ENCODE measurements at regions not wholly inside any gene's neighbourhood (a gene's known extent, or its start where the extent isn't known, plus 50 kb on each side); places are given as distances from the start of the nearest gene placed in this dataset.

GRCh38 chr4:83751336-83751949 is 215.5 kb downstream of the GPAT3 start:
- Histone ChIP-seq H4K20me1 (ENCODE audit: control insufficient read depth, insufficient read depth, insufficient read length) (no peaks in the 10 kb centered on the region), H3K79me2 (ENCODE audit: insufficient read depth, low read length) (no peaks in the 10 kb centered on the region), H4K8ac (replicated peaks; ENCODE audit: insufficient read length, low read depth, low read length) (no peak overlapping the region), H3K23me2 (ENCODE audit: insufficient read length, low read depth, low read length, poor library complexity, severe bottlenecking) (no peaks in the 10 kb centered on the region), H3K9ac (ENCODE audit: extremely low read depth, insufficient read length, low read length) (no peak overlapping the region), H3K14ac (ENCODE audit: insufficient read depth, low read length) (no peak overlapping the region), H2BK120ac (ENCODE audit: low read depth, low read length, poor library complexity, severe bottlenecking) (no peak overlapping the region), H3T11ph (ENCODE audit: low read length) (no peak overlapping the region), H3K18ac (ENCODE audit: insufficient read length, low read depth, low read length) (no peak overlapping the region), H2BK12ac (ENCODE audit: insufficient read length, low read depth, low read length) (no peak overlapping the region), H2BK15ac (ENCODE audit: low read depth, low read length) (no peak overlapping the region), H2BK5ac (ENCODE audit: insufficient read length, low read length) (no peak overlapping the region), H3K27me3 (ENCODE audit: insufficient read depth, low read length) (no peaks in the 10 kb centered on the region), H4K91ac (ENCODE audit: insufficient read length, low read depth, low read length) (no peak overlapping the region), H2BK20ac (ENCODE audit: low read depth, low read length, poor library complexity, severe bottlenecking) (no peak overlapping the region), H3K9me3 (ENCODE audit: control insufficient read depth, low read depth, low read length) (no peaks in the 10 kb centered on the region), H3K27ac (ENCODE audit: insufficient read length, low read depth, low read length) (no peak overlapping the region), H2AK5ac (ENCODE audit: insufficient read length, low read length) (no peak overlapping the region), H4K5ac (ENCODE audit: insufficient read length, low read depth, low read length) (no peak overlapping the region), H3K56ac (ENCODE audit: insufficient read length, low read depth, low read length) (no peak overlapping the region), H3K4me2 (ENCODE audit: insufficient read depth, insufficient read length, low read length) (no peak overlapping the region), H3K4ac (ENCODE audit: low read depth, low read length) (no peak overlapping the region), H2AFZ (ENCODE audit: low read length) (no peak overlapping the region), H3K4me1 (ENCODE audit: insufficient read depth, low read length) (no peaks in the 10 kb centered on the region), H3K79me1 (ENCODE audit: insufficient read depth, low read depth, low read length, poor library complexity, severe bottlenecking) (no peaks in the 10 kb centered on the region), H3K23ac (ENCODE audit: insufficient read length, low read depth, low read length) (no peak overlapping the region)
- H3K36me3 Mint-ChIP-seq (ENCODE audit: insufficient read depth in 1 of 3, low read depth in 3 of 3), result no peaks in the 10 kb centered on the region
- no CpG with 5 or more reads among the region's 1 CpG for WGBS (ENCODE audit: extremely low coverage, insufficient read length, low lambda C conversion rate)
- H3K9me3 Mint-ChIP-seq, result no peaks in the 10 kb centered on the region
- DNase-seq, result no peak
- no peaks in the 10 kb centered on the region for H3K4me1 Mint-ChIP-seq
- no peak overlapping the region for H3K4me3 Mint-ChIP-seq
- H3K27ac Mint-ChIP-seq, result no peak overlapping the region
- H3K27me3 Mint-ChIP-seq (ENCODE audit: low read depth), result peaks cover 4% of the 10 kb centered on the region
- no peak for TF ChIP-seq CTCF (conservative IDR thresholded peaks at IDR 0.05)
